Neural cell (in vitro differentiated cells): ENCODE measurements at regions not wholly inside any gene's neighbourhood (a gene's known extent, or its start where the extent isn't known, plus 50 kb on each side); places are given as distances from the start of the nearest gene placed in this dataset.

Source experiments
- H2AFZ ChIP-seq: fragments of 200-600, 300-800 bp; sonication (generic), shearing (Covaris generic); 2 replicates; pipeline ENCODE4 v1.6.0; 2014; ENCODE audit warnings: low read depth, mild to moderate bottlenecking, antibody characterized with exemption, low read length, moderate library complexity
- H3F3A ChIP-seq: fragments of 200-600 bp; shearing (Covaris generic); 2 replicates; pipeline ENCODE4 v1.6.1; 2016; ENCODE audit warnings: mild to moderate bottlenecking, moderate library complexity, mixed read lengths, antibody characterized with exemption, low read length; ENCODE audit not compliant: insufficient read depth, poor library complexity, severe bottlenecking
- H3K27ac ChIP-seq: fragments of 200-600, 300-800 bp; sonication (generic), shearing (Covaris generic); 2 replicates; pipeline ENCODE4 v1.5.1; 2014; ENCODE audit warnings: mild to moderate bottlenecking, low read length, moderate library complexity
- H3K27me3 ChIP-seq: fragments of 300-800, 200-600 bp; sonication (generic), shearing (Covaris generic); 2 replicates; pipeline ENCODE4 v1.6.0; 2014; ENCODE audit warnings: mild to moderate bottlenecking, low read depth, low read length, moderate library complexity; ENCODE audit not compliant: insufficient read depth
- H3K36me3 ChIP-seq: fragments of 300-800, 200-600 bp; sonication (generic), shearing (Covaris generic); 2 replicates; pipeline ENCODE4 v1.5.1; 2014; ENCODE audit warnings: mild to moderate bottlenecking, antibody characterized with exemption, low read length, moderate library complexity; ENCODE audit not compliant: insufficient read depth
- H3K4me2 ChIP-seq: fragments of 300-800, 200-600 bp; sonication (generic), shearing (Covaris generic); 2 replicates; pipeline ENCODE4 v1.6.0; 2014; ENCODE audit warnings: mild to moderate bottlenecking, low read length
- H3K4me3 ChIP-seq: fragments of 300-800, 200-600 bp; sonication (generic), shearing (Covaris generic); 2 replicates; pipeline ENCODE4 v1.5.1; 2014; ENCODE audit warnings: mild to moderate bottlenecking, low read length, moderate library complexity
- H3K79me2 ChIP-seq: fragments of 200-600 bp; shearing (Covaris generic); replicated peaks from 2 replicates; pipeline ENCODE4 v1.6.0; 2014; ENCODE audit warnings: mild to moderate bottlenecking, low read length, moderate library complexity; ENCODE audit not compliant: insufficient read depth
- H3K9ac ChIP-seq: fragments of 300-800, 200-600 bp; sonication (generic), shearing (Covaris generic); 2 replicates; pipeline ENCODE4 v1.6.1; 2016; ENCODE audit warnings: mild to moderate bottlenecking, low read length, mixed read lengths
- H3K9me2 ChIP-seq: fragments of 200-600 bp; shearing (Covaris generic); 2 replicates; pipeline ENCODE4 v1.6.1; 2016; ENCODE audit warnings: mild to moderate bottlenecking, low read length, mixed read lengths; ENCODE audit not compliant: insufficient read depth
- H3K9me3 ChIP-seq: fragments of 200-600, 300-800 bp; sonication (generic), shearing (Covaris generic); 2 replicates; pipeline ENCODE4 v1.6.1; 2016; ENCODE audit warnings: mild to moderate bottlenecking, mixed run types, low read length, moderate library complexity, mixed read lengths
- H4K20me1 ChIP-seq: fragments of 200-600 bp; shearing (Covaris generic); 2 replicates; pipeline ENCODE4 v1.6.1; 2016; ENCODE audit warnings: mild to moderate bottlenecking, mixed run types; ENCODE audit not compliant: insufficient read depth
- EP300 ChIP-seq: fragments of 450-650 bp; conservative IDR thresholded peaks from 2 replicates; pipeline ENCODE4 v1.6.1; 2014; ENCODE audit warnings: antibody characterized with exemption, mild to moderate bottlenecking, moderate library complexity; ENCODE audit not compliant: poor library complexity, severe bottlenecking
- EZH2 ChIP-seq: fragments of 200-600, 300-800 bp; shearing (Covaris generic), sonication (generic); IDR thresholded peaks from 2 replicates; pipeline ENCODE4 v1.6.1; 2014; ENCODE audit warnings: antibody characterized with exemption, low read length, borderline replicate concordance, mild to moderate bottlenecking; ENCODE audit not compliant: insufficient read depth, poor library complexity, severe bottlenecking
- MXI1 ChIP-seq: fragments of 450-650 bp; conservative IDR thresholded peaks from 2 replicates; pipeline ENCODE4 v1.6.1; 2014; ENCODE audit warnings: antibody characterized with exemption, mild to moderate bottlenecking; ENCODE audit not compliant: poor library complexity, severe bottlenecking
- POLR2AphosphoS5 ChIP-seq: IDR thresholded peaks from 2 replicates; pipeline ENCODE4 v1.6.1; 2012
- RAD21 ChIP-seq: fragments of 450-650 bp; conservative IDR thresholded peaks from 2 replicates; pipeline ENCODE4 v1.6.1; 2014; ENCODE audit warnings: antibody characterized with exemption, mild to moderate bottlenecking, moderate library complexity
- SMC3 ChIP-seq: fragments of 450-650 bp; conservative IDR thresholded peaks from 2 replicates; pipeline ENCODE4 v1.6.1; 2014; ENCODE audit warnings: antibody characterized with exemption, mild to moderate bottlenecking, moderate library complexity; ENCODE audit not compliant: poor library complexity
- TAF1 ChIP-seq: IDR thresholded peaks from 2 replicates; pipeline ENCODE4 v1.6.1; 2012; ENCODE audit warnings: low read depth
- TF ChIP-seq, protein P1 (sequence below): fragments of 450-650 bp; IDR thresholded peaks from 2 replicates; pipeline ENCODE4 v1.5.1; 2014; ENCODE audit warnings: antibody characterized with exemption, mild to moderate bottlenecking, moderate library complexity; ENCODE audit not compliant: poor library complexity, severe bottlenecking
- TF ChIP-seq, protein P2 (sequence below): IDR thresholded peaks from 2 replicates; pipeline ENCODE4 v1.6.1; 2012; ENCODE audit warnings: borderline replicate concordance

DNA sequence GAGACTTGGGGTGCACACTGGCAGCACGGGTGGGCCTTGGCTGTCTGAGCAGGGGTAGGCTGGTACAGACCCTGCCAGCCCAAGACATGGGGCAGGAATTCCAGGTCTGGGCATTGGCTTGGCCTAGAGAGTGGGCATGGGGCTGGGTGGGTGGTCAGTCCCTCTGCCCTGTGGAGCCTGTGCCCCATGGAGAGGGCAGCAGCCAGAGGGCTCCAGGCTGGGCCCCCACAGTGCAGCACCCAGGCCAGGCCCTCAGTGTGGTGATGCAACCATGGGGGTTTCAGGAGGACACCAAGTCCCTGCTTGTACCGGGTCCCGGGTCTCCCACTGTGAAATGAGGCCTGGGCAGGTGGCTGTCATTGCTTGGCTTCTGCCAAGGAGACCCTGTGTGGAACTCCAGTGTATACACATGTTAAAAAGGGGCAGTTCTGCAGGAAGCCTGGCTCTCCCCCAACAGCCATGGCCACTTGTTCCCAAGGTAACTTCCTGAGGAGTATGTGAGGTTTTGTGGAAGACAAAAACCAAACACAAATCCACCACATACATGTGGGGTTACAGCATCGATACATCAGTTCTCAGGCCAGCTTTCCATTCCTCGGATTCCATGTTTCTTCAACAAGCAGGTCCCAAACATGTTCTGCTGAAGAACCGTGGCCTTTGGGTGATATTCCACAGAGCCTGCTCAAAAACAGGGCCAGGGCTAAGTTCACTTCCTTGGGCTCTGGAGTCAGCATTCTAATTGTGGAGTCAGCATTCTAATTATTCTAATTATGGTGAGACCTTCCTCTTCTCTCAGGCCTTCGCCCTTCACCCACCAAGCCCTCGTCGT, 77.3 kb downstream of the DACT2 start:
- Histone ChIP-seq H3K79me2 (no peaks in the 10 kb centered on the region), H3F3A (no peaks in the 10 kb centered on the region), H3K27ac (no peak overlapping the region), H3K4me3 (no peak overlapping the region), H3K36me3 (no peaks in the 10 kb centered on the region), H3K27me3 (no peaks in the 10 kb centered on the region), H3K9ac (no peak overlapping the region), H3K4me2 (no peak overlapping the region), H3K9me2 (no peaks in the 10 kb centered on the region), H4K20me1 (no peaks in the 10 kb centered on the region), H2AFZ (no peak overlapping the region), H3K9me3 (no peaks in the 10 kb centered on the region)
- TF ChIP-seq MXI1 (no peak), TAF1 (no peak), SMC3 (no peak), EP300 (no peak), RAD21 (no peak)
- TF ChIP-seq, protein P1, sequence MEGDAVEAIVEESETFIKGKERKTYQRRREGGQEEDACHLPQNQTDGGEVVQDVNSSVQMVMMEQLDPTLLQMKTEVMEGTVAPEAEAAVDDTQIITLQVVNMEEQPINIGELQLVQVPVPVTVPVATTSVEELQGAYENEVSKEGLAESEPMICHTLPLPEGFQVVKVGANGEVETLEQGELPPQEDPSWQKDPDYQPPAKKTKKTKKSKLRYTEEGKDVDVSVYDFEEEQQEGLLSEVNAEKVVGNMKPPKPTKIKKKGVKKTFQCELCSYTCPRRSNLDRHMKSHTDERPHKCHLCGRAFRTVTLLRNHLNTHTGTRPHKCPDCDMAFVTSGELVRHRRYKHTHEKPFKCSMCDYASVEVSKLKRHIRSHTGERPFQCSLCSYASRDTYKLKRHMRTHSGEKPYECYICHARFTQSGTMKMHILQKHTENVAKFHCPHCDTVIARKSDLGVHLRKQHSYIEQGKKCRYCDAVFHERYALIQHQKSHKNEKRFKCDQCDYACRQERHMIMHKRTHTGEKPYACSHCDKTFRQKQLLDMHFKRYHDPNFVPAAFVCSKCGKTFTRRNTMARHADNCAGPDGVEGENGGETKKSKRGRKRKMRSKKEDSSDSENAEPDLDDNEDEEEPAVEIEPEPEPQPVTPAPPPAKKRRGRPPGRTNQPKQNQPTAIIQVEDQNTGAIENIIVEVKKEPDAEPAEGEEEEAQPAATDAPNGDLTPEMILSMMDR, result no peak

DNA sequence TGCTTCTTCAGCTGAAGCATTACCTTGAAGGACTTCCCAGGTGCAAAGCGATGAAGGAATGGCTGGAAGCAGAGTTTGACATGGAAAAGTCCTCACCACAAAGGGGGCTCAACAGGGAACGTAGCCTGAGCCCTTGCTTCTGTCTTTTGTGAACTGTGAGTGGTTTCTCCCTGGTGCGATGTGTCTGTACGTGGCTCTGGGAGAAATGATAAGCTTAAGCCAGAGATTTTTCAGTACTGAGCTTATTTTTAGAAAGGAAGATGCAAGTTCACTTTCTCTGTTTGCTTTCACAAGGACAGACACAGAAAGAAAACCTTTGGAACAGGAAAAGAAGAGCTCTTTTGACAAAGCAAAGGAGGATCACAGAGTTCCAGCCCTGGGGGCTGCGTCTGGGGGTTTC, 79.4 kb downstream of the DACT2 start:
- Histone ChIP-seq H3K27ac (no peak overlapping the region), H3K9ac (no peak overlapping the region), H3K9me3 (no peaks in the 10 kb centered on the region), H3K4me3 (no peak overlapping the region), H3K36me3 (no peaks in the 10 kb centered on the region), H3K4me2 (no peak overlapping the region), H3K9me2 (no peaks in the 10 kb centered on the region), H4K20me1 (no peaks in the 10 kb centered on the region), H2AFZ (no peak overlapping the region), H3K27me3 (no peaks in the 10 kb centered on the region), H3F3A (no peaks in the 10 kb centered on the region), H3K79me2 (no peaks in the 10 kb centered on the region)
- TF ChIP-seq, protein P1, result no peak
- no peak for TF ChIP-seq TAF1
- TF ChIP-seq EZH2, result no peak
- no peak for TF ChIP-seq RAD21
- no peak for TF ChIP-seq MXI1
- no peak for TF ChIP-seq EP300
- TF ChIP-seq SMC3, result no peak
- TF ChIP-seq POLR2AphosphoS5, result no peak
- TF ChIP-seq, protein P2, sequence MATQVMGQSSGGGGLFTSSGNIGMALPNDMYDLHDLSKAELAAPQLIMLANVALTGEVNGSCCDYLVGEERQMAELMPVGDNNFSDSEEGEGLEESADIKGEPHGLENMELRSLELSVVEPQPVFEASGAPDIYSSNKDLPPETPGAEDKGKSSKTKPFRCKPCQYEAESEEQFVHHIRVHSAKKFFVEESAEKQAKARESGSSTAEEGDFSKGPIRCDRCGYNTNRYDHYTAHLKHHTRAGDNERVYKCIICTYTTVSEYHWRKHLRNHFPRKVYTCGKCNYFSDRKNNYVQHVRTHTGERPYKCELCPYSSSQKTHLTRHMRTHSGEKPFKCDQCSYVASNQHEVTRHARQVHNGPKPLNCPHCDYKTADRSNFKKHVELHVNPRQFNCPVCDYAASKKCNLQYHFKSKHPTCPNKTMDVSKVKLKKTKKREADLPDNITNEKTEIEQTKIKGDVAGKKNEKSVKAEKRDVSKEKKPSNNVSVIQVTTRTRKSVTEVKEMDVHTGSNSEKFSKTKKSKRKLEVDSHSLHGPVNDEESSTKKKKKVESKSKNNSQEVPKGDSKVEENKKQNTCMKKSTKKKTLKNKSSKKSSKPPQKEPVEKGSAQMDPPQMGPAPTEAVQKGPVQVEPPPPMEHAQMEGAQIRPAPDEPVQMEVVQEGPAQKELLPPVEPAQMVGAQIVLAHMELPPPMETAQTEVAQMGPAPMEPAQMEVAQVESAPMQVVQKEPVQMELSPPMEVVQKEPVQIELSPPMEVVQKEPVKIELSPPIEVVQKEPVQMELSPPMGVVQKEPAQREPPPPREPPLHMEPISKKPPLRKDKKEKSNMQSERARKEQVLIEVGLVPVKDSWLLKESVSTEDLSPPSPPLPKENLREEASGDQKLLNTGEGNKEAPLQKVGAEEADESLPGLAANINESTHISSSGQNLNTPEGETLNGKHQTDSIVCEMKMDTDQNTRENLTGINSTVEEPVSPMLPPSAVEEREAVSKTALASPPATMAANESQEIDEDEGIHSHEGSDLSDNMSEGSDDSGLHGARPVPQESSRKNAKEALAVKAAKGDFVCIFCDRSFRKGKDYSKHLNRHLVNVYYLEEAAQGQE, result no peak
